ENCODE measurements at regions not wholly inside any gene's neighbourhood (a gene's known extent, or its start where the extent isn't known, plus 50 kb on each side); places are given as distances from the start of the nearest gene placed in this dataset.

- Histone ChIP-seq H3K4me1 (ENCODE audit: control insufficient read depth in 1 of 2, insufficient read depth in 1 of 2, low read depth in 1 of 2, low read length in 1 of 2) (peaks cover 0 to 7% of the 10 kb centered on the region in 2 experiments), H3K27ac (no peak overlapping the region), H3K36me3 (no peaks in the 10 kb centered on the region), H3K9me3 (no peaks in the 10 kb centered on the region), H3K27me3 (no peaks in the 10 kb centered on the region), H3K4me3 (ENCODE audit: low read depth in 1 of 2, low read length in 1 of 2) (no peak overlapping the region)
- no peak for TF ChIP-seq CTCF (IDR thresholded peaks at IDR 0.05)
Observed at GRCh38 chr2:8089596-8089995, 592.3 kb upstream of the ID2 start.

GRCh38 chr2:8090748-8091700, 590.8 kb upstream of the ID2 start:
- Histone ChIP-seq H3K4me3 (ENCODE audit: low read depth in 1 of 2, low read length in 1 of 2) (no peak overlapping the region), H3K27ac (no peak overlapping the region), H3K27me3 (no peaks in the 10 kb centered on the region), H3K9me3 (no peaks in the 10 kb centered on the region), H3K36me3 (no peaks in the 10 kb centered on the region), H3K4me1 (ENCODE audit: control insufficient read depth in 1 of 2, insufficient read depth in 1 of 2, low read depth in 1 of 2, low read length in 1 of 2) (peaks cover 0 to 7% of the 10 kb centered on the region in 2 experiments)
- no peak for TF ChIP-seq CTCF (IDR thresholded peaks at IDR 0.05)

GRCh38 chr2:8094526-8094925, 587.3 kb upstream of the ID2 start:
- Histone ChIP-seq H3K9me3 (no peaks in the 10 kb centered on the region), H3K27ac (no peak overlapping the region), H3K4me1 (ENCODE audit: control insufficient read depth in 1 of 2, insufficient read depth in 1 of 2, low read depth in 1 of 2, low read length in 1 of 2) (peaks cover 0 to 7% of the 10 kb centered on the region in 2 experiments), H3K27me3 (no peaks in the 10 kb centered on the region), H3K4me3 (ENCODE audit: low read depth in 1 of 2, low read length in 1 of 2) (no peak overlapping the region), H3K36me3 (no peaks in the 10 kb centered on the region)
- TF ChIP-seq CTCF (IDR thresholded peaks at IDR 0.05) = no peak

GRCh38 chr2:8095978-8096377, 585.9 kb upstream of the ID2 start:
- Histone ChIP-seq H3K9me3 (no peaks in the 10 kb centered on the region), H3K4me1 (ENCODE audit: control insufficient read depth in 1 of 2, insufficient read depth in 1 of 2, low read depth in 1 of 2, low read length in 1 of 2) (peaks cover 0 to 2% of the 10 kb centered on the region in 2 experiments), H3K27me3 (no peaks in the 10 kb centered on the region), H3K27ac (no peak overlapping the region), H3K36me3 (no peaks in the 10 kb centered on the region), H3K4me3 (ENCODE audit: low read depth in 1 of 2, low read length in 1 of 2) (no peak overlapping the region)
- no peak for TF ChIP-seq CTCF (IDR thresholded peaks at IDR 0.05)

GRCh38 chr2:8096484-8096883, 585.4 kb upstream of the ID2 start:
- Histone ChIP-seq H3K27me3 (no peaks in the 10 kb centered on the region), H3K9me3 (no peaks in the 10 kb centered on the region), H3K36me3 (no peaks in the 10 kb centered on the region), H3K27ac (no peak overlapping the region), H3K4me1 (ENCODE audit: control insufficient read depth in 1 of 2, insufficient read depth in 1 of 2, low read depth in 1 of 2, low read length in 1 of 2) (no peaks in the 10 kb centered on the region), H3K4me3 (ENCODE audit: low read depth in 1 of 2, low read length in 1 of 2) (no peak overlapping the region)
- TF ChIP-seq CTCF (IDR thresholded peaks at IDR 0.05) = no peak
